Fibroblast of skin of scalp (primary cell): ENCODE measurements at regions not wholly inside any gene's neighbourhood (a gene's known extent, or its start where the extent isn't known, plus 50 kb on each side); places are given as distances from the start of the nearest gene placed in this dataset.

ENCODE experiments used
- DNase-seq: peaks from one replicate; pipeline ENCODE4 v3.0.0-alpha.2; 2013

DNA sequence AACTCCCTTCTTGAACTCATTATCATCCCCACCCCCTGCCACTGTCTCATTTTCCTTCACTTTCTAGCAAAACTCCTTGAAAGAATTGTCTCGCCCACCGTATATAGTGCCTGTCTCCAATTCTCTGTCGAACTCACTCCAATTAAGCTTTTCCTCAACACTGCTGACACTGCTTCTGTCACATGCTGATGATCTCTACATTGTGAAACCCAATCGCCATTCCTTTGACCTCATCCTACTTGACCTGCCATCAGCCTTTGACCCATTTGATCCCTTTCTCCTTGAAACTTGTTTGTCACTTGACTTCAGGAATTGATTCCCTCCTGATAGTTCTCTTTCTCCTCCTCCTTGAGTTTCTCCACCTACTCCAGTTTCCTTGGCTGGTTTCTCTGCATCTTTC is 54.8 kb downstream of the CCDC71L start:
- no peak for DNase-seq

DNA sequence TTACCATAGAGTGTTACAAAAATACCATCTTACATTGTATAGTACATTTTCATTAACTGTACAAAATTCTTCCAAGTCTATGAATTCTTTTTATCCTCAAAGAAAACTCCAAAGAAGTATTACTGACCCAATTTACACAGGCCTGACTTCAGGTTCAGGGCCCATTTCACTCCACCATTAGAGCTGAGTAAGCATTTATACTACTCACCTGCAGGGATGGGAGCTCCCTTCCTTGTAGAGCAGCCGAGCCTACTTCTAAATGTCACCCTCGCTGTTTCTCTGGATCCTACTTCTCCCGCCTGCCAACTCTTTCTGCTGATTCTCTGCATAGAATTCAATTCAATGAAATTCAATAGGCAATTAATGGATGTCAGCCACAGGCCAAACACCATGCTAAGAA is 56.0 kb downstream of the CCDC71L start:
- DNase-seq: no peak

DNA sequence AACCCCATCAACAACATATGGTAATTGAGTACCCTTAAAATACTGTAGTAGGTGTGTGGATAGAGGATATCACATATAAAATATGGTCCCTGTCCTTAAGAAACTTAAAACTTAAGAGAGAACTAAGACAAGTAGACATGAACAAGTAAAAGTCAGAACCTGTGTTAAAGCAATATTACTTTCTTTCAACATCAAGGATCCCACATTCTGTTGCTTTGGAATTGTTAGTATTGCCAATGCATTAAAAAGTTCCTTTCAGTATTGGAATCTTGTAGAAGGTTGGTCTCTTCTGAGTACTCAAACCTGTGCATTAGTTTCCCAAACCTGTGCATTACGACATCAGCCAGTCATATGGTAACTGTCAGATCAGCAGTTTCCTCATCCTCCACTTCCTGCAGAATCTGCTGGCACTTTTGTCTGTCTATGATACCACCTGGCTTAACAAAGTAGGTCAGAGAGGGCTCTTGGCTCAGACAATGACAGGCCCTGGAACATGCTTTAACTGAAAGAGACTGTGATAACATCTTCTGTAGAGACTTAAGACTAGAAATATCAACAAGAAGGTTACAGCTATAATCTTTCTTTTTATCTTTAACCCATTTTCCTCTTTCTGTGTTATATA is 56.5 kb downstream of the CCDC71L start:
- DNase-seq: no peak

DNA sequence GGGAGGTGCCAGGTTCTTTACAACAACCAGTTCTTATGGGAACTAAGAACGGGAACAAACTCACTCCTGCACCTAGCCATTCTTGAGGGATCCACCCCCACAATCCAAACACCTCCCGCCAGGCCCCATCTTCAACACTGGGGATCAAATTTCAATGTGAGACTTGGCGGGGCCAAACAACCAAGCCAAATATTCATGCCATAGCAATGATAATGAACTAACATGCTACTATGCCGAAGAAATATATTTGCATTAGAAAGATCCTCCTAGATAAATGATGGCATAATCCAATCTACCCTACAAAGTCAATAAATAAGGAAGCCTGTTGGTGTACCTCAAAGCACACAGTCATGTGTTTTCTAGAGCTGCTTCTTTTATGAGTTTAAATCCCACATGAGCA is 57.6 kb downstream of the CCDC71L start:
- no peak for DNase-seq

DNA sequence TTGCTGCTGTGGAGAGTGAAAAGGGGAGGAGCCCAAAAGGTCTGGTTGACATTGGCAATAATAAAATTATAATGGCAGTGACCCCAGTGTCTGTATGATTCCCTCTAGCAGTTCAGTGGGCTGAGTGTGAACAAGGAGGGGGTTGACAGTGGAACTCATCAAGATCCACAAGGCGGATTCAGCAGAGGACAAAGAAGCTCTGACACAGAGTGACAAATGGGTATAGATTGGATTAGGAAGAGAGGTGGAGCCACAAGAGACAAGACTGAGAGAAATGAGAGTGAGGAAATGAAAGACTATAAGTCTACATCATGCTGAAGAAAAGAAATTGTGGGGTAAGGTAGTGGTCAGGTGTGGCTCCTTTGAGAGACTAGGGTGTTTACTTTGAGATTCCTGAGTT is 58.9 kb downstream of the CCDC71L start:
- no peak for DNase-seq

DNA sequence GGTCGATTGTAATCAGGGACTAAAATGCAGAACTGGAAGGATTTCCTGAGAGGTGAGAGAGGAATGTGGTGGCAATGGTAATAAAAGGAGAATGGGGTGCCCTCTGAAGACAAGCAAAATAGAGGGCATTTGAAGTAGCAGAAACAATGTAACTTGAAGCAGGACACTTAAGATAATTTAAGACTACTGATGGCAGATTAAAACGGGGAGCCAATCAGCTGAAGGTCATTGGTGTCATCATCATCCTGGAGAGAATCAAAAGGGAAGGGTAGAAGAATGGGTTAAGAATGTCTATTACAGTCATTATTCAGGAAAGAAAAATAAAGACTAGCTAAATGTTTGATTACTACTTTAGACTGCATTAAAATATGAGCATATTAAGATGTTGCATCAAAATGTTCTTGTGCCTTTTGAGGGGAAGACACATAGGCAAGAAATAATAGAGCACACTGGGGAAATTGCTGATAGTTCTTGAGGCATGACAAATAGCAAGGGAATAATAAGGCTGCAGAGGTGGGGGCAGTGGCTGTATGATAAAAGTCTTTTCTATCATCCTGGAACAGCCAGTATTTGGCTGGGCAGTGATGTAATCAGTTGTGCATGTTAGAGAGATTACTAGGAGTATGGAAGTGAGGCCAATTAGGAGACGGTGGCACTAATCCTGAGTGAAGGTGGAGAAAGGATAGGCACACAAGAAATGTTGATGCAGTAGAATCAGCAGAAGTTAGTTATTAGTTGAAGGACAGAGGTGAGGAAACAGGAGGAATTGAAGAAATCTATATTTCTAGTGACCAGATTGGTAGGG is 60.2 kb downstream of the CCDC71L start:
- DNase-seq: no peak

DNA sequence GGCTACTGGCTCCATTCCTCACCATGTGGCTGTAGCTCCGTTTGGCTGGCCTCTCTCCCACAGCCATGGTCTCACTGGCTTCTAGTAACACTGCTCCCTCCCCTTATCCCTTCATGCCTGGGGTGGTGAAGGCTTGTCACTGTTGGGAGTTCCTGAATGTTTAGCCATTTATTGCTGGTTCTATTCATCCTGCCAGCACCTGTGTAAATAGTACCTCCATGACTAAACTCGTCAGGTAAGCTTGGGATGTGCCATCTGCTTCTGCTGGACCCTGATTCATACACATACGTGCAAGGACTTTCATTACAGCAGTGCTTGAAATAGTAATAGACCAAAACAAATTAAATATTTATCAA is 61.6 kb downstream of the CCDC71L start:
- no peak for DNase-seq

DNA sequence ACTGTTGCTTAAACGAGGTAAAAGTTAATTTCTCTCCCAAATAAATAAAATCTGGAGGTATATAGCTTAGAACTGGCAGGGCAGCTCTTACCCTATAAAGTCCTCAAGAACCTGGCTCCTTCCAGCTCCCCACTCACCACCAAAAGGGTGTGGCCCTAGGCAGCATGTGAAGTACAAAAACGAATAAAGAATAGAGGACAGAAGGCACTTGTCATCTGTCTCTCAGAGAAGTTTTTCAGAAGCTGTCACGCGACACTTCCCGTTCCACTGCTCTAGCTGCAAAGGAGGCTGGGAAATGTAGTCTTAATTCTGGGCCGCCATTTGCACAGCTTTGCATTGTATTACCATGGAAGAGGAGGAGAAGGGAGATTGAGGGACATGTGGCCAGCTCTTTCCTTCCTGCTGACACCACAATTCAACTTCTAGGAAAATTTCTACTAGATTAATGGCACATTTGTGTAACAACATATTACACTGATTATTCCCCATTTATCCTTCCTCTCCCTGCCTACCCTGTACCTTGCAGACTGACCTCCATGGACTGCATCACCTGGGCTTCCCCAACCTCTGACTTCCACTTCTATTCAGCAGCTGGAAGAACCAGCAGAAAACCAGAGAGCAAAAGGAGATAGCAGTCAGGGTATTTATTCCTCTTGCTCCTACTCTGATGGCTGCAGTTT is 62.2 kb downstream of the CCDC71L start:
- DNase-seq: peak; percentile 66

DNA sequence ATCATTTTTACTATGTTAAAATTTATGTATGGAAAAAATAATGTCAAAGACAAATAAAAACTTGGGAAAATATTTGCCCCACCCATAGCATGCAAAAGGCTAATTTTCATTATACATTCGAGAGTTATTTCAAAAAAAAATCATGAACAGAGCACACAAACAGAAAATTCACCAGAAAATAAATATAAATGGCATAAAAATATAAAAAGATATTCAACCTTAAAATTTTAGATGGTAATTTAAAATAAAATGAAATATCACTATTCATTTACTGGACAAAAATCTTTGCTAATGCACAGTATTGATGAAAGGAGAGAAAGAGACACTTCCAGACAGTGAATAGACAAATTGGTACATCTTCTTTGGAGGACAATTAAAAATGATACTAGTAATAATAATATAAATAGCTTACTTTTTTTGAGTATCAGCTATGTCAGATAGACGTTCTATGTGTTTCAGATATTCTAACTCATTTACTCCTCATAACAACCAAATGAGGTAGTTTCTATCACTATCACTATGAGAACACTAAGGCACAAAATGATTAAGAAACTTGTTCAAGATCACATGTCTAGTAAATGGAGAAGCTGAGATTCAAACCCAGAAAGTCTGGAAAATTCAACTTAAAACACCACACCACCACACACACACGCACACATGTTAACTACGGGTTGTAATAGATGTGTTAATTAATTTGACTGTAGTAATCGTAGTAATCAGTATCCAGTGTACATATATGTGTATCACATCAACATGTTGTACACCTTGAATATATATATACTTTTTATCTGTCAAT is 63.0 kb downstream of the CCDC71L start:
- no peak for DNase-seq

DNA sequence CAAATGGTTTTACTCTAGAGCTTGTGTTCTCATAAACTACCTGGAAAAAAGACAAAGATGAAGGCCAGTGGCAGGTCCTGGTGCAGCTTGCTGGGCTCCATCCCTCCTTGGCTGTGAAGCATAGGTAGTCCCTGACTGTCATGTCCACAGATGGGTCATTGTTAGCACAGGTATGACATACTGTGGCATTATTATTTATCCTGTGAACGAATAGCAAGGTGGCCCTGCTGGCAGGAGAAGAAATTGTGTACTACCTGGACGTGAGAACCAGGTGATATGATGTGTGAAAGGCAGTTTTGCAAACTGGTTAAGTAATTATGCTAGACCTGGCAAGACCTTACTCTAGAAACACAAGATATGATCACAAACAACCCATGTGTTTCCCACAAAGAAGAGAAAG is 63.9 kb downstream of the CCDC71L start:
- DNase-seq: no peak

DNA sequence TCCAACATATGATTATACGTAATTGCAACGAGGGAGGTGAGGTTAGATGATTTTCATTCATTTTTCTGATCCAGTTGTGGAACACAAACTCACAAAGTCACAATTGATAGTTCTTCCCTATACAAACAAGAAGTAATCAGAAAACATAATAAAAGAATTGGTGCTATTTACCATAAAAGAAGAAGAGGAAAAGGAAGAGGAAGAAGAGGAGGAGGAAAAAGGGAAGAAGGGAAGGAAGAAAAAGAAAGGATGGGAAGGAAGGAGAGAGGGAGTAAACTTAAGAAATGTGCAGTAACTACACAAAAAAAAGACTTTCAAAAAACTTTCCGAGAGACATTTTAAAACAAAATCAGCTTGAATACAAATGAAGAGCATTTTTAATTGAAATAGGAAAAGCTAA is 65.0 kb downstream of the CCDC71L start:
- no peak for DNase-seq

DNA sequence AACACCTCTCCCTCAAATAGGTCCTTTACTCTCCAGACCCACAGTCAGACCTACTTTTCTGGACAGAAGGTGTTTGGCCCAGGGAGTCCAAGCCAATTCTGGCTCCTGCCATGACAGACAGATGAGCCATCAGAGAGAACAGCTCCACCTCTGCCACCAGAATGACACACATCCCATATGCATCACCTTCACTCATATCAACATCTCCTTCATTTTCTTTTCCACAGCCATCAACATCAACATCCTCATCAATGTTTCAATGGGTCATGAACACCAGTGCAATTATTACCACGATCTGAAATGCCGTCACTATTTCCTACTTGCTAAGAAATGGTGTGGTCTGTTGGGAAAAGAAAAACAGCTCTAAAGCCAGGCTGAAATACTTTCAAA is 67.9 kb downstream of the CCDC71L start:
- no peak for DNase-seq

DNA sequence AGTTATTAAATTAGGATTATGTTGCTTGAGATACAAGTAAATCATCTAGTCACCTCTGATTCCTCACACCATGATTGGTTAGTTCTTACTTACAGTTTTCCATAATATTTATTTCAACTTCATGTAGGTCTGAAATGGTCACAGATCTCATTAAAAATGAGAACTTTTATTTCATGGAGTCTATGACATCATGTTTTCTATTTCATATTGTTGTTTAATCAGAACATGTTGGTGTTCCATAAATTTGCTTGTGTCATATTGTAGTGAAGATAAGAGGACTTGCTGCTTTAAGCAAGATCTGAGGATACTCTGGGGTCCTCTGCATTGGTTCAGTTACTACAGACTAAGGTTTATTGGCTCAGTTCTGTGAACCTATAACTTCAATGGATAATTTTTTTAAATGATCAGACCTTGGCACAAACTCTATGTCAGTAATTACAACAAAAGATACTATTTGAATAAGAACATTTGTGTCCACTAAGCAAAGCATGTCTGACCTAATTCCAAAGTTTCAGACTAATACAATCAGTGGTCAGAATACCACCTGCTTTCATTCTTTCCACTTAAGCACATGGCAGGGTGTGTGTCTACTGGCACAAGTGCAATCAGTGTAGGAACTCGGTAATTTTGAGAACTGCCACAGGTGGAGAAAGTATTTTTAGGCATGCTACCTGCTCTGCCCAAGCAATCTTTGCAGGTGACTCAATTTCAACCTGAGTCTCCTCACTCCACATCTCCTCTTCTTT is 68.5 kb downstream of the CCDC71L start:
- DNase-seq: no peak

DNA sequence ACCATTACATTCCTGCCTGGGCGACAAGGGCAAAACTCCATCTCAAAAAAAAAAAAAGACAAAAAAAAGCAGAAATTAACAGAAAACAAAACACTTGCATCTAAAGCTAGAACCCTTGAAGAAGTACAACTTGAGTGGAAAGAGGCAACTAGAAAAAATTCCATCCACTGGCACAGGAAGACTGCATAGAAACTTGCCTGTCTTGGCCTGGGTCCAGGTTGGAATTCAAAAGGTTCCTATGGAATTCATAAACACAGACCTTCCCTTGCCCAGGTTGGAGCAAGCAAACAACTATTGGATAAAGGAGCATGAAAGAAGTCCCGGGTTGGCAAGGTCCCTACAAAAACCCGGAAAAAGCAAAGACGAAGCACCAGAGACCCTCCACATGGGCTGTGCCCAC is 69.8 kb downstream of the CCDC71L start:
- no peak for DNase-seq

DNA sequence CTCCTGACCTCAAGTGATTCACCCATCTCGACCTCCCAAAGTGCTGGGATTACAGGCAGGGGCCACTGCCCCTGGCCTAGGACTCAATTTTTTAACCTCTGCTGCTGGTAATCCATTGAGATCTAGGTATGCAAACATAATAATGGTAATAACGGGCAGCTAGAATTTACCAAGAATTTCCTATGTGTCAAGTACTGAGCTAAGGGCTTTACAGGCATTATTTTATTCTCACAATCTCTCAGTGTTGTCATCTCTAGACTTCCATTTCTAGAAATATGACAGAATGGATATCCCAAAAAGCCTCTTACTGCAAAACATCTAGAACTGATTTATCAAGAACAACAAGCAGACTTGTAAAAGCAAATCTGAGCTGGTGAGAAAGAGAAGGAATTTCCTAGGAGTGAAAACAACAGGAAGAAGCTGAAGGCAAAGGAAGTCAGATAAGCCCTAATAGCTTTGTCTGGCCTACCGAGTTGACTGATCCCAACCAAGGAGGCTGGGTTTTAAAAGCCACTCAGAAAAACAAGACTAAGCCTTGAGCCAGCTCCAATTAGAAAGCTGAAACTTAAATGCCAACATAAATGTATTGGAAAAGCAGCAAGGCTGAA is 70.6 kb downstream of the CCDC71L start:
- no peak for DNase-seq

DNA sequence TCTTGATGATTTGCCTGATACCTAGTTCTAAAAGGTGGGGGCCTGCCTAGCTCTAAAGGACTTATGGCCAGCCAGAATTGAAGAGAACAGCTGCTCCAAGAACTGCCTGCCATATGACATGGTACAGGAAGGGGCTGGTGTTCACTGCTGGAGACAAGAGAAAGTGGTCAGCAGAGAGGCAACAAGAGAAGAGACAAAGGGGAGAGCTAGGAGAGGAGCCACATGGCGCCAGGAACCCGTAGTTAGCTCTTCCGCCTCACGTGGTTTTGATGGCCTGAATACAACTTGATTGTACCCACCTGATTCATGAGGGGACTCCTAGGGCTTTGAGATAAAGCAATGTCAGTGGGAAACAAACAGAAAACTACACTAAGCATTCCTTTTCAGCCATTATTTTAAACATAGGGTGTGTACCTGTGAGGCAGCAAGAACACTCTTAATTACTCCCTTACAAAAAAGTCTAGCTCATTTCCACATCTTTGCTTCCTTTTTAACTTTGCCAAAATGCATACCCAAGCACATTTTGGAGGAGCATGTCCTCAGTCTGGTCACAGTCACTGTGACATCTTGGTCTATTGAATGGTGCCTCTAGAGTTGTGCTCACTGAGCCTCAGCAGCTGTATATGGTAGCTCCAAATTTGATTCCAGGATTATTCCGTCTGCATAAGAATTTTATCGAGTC is 71.6 kb downstream of the CCDC71L start:
- no peak for DNase-seq

DNA sequence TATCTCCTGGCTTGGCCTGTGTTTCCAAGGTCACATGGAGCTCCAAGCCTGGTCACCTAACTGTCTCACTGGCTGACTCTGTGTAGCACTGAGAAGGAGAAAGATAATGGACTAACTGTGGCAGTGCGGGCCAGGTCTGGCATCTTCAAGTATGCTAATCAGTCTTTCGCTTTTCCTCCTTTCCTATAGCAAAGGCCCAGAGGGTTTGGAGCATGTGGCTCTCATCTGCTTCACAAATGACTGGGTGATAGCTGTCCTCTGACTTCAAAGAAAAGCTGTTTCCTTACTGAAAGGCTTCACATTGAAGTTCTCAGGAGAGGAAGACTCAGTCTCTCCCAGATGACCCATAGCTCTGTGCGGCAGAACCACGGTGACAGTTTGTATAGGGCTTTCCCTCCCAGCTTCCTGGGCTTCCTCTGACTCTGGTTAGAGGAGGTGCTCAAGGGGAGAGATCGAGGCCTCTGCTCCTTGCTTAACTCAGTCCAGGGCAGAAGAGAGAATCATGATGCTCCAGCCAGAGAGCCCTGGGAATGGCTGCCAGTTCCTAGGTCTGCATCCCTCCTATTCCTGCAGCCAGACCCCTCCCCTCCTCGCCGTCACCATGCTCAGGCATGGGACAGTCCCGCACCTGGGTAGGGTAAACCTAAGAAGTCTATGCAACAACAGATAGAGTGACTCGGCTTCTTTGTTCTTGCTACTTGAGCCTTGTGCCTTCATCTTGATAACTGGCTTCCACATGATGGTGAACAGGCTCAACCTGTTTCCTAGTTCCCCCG is 72.3 kb downstream of the CCDC71L start:
- no peak for DNase-seq

DNA sequence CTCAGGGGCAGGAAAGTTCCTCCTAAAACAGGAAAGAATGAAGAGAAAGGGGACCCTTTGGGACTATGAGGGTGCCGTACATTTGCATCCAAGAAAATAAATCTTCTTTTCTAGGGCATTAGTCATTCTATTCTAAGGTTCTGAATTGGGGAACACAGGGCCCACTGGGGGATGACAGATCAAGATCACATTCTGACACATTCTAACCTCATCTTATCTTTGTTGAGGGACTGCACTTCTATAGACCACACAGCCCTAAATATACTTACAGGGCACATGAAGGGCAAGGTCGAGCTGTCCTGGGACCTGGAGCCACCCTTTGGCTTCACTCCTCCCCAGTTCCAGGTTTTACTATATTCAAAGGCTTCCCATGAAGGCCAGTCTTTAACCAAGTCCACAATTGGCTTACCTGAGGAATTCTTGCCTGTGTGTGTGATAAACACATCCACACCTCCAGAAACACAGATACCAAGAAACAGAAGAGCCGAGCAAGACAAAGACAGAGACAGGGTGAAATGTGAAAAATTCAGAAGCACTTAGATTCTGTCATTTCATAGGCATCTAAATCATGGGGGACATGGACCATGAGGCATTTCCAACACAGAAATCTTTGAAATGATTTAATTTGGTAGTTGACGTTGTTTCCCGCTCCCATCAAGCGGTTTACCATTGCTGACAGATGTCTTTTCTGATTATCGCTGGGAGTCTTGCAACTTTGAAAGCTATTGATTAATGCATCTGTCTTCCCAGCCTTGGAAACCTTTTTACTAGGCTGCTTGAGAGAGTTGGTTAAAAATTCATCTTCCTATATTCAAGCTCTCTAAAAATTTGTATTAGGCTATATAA is 75.8 kb downstream of the CCDC71L start:
- DNase-seq: no peak
